HG03103 (cell line): ENCODE measurements at regions not wholly inside any gene's neighbourhood (a gene's known extent, or its start where the extent isn't known, plus 50 kb on each side); places are given as distances from the start of the nearest gene placed in this dataset.

Experiments used
- ATAC-seq: cut with Tn5 transposase; IDR thresholded peaks from one replicate; pipeline ENCODE4 v1.9.1; 2021; ENCODE audit warnings: low read depth; ENCODE audit not compliant: unreplicated experiment

GRCh38 chr5:175201393-175201792, 242.6 kb downstream of the DRD1 start:
- ATAC-seq, result no peak

GRCh38 chr5:175195698-175196656, 248.0 kb downstream of the DRD1 start:
- ATAC-seq, result no peak

- ATAC-seq, result no peak
These were observed 262.7 kb downstream of the DRD1 start for GRCh38 chr5:175181331-175181730.

GRCh38 chr5:175170899-175171298, 273.1 kb downstream of the DRD1 start:
- no peak for ATAC-seq

GRCh38 chr5:175168882-175169507, 275.0 kb downstream of the DRD1 start:
- ATAC-seq, result no peak

GRCh38 chr5:175166026-175166425, 278.0 kb downstream of the DRD1 start:
- no peak for ATAC-seq

GRCh38 chr5:175163586-175164275, 280.3 kb downstream of the DRD1 start:
- ATAC-seq, result no peak

GRCh38 chr5:175162036-175162435, 281.9 kb downstream of the DRD1 start:
- no peak for ATAC-seq

GRCh38 chr5:175159956-175160355, 284.0 kb downstream of the DRD1 start:
- no peak for ATAC-seq

GRCh38 chr5:175148636-175149172, 295.3 kb downstream of the DRD1 start:
- ATAC-seq, result no peak

GRCh38 chr5:175146733-175147132, 297.2 kb downstream of the DRD1 start:
- ATAC-seq, result no peak

- ATAC-seq, result no peak
These were observed 302.6 kb downstream of the DRD1 start for GRCh38 chr5:175141421-175141820.

- no peak for ATAC-seq
These were observed 310.8 kb downstream of the DRD1 start for GRCh38 chr5:175133185-175133584.

GRCh38 chr5:175131432-175131831, 312.6 kb downstream of the DRD1 start:
- ATAC-seq, result no peak

- ATAC-seq, result no peak
These were observed 314.4 kb downstream of the DRD1 start for GRCh38 chr5:175129619-175130018.

GRCh38 chr5:175129121-175129520, 314.9 kb downstream of the DRD1 start:
- ATAC-seq, result no peak

- ATAC-seq, result no peak
These were observed 319.2 kb downstream of the DRD1 start for GRCh38 chr5:175124821-175125220.

- no peak for ATAC-seq
These were observed 319.6 kb downstream of the DRD1 start for GRCh38 chr5:175124251-175124813.

- no peak for ATAC-seq
These were observed 320.4 kb downstream of the DRD1 start for GRCh38 chr5:175123542-175123941.

GRCh38 chr5:175121457-175121856, 322.5 kb downstream of the DRD1 start:
- ATAC-seq, result no peak

GRCh38 chr5:175120412-175120811, 323.6 kb downstream of the DRD1 start:
- no peak for ATAC-seq
